ENCODE measurements at regions not wholly inside any gene's neighbourhood (a gene's known extent, or its start where the extent isn't known, plus 50 kb on each side); places are given as distances from the start of the nearest gene placed in this dataset.

GRCh38 chr2:234570476-234570875 lies 73.6 kb upstream of the ARL4C start:
- H3K4me3 Mint-ChIP-seq: no peak overlapping the region
- CTCF ChIA-PET: interaction anchor here (0.6 to 1.0 kb wide), 2 partner anchors 26 to 99 kb away, joined by 4 to 5 read pairs; no protein-coding TSS in a partner anchor
- POLR2A ChIA-PET: no interaction called here

DNA sequence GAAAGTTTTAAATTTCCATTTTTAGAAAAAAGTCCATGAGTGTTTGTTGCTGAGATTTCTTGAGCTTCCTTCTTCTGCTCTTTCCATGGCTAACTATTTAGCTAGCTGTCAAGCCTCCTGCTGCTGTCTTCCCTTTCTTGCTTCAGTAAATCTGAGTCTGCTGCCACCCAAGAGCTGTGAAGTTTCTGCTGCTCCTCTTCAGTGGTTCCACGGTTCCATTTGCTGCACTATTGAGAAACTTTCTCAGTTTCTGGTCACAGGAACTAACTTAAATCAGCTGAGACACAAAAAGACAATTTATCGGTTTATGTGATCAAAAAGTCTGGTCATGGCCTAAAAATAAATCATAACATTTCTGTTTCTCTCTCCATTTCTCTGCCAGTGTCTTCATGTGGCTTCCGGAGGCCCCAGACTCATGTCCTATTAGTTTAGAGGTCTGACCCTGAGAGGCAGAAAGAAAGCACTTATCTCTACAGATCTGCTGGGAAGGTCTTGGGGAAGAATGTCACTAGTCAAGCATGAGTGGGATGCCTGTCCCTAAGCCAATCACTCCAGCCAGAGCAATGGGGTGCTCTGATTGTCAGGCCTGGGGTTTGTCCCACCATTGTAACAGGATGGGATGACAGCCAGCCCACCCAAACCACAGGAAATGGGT lies 73.0 kb upstream of the ARL4C start:
- H3K27ac Mint-ChIP-seq: no peak overlapping the region
- TF ChIP-seq MYBL2 (CRISPR knock-in tag; IDR thresholded peaks at IDR 0.05) (no peak), ZNF416 (CRISPR knock-in tag; IDR thresholded peaks at IDR 0.05) (no peak), RORB (CRISPR knock-in tag; IDR thresholded peaks at IDR 0.05) (no peak), NR2C2 (CRISPR knock-in tag; IDR thresholded peaks at IDR 0.05) (no peak), ATF3 (CRISPR knock-in tag; conservative IDR thresholded peaks at IDR 0.05) (no peak), FOXJ3 (CRISPR knock-in tag; IDR thresholded peaks at IDR 0.05; ENCODE audit: borderline replicate concordance) (no peak), ATF6 (CRISPR knock-in tag; IDR thresholded peaks at IDR 0.05) (no peak), OVOL2 (CRISPR knock-in tag; IDR thresholded peaks at IDR 0.05; ENCODE audit: borderline replicate concordance) (no peak), JUN (CRISPR knock-in tag; IDR thresholded peaks at IDR 0.05) (no peak), IRF2 (CRISPR knock-in tag; IDR thresholded peaks at IDR 0.05; ENCODE audit: borderline replicate concordance, low read depth) (no peak), ZBTB21 (CRISPR knock-in tag; IDR thresholded peaks at IDR 0.05; ENCODE audit: borderline replicate concordance) (no peak), TP53 (CRISPR knock-in tag; IDR thresholded peaks at IDR 0.05) (no peak), GABPB1 (CRISPR knock-in tag; IDR thresholded peaks at IDR 0.05) (no peak), ZNF317 (CRISPR knock-in tag; IDR thresholded peaks at IDR 0.05; ENCODE audit: borderline replicate concordance, low read depth) (no peak), EMX1 (CRISPR knock-in tag; IDR thresholded peaks at IDR 0.05) (no peak), ERG (CRISPR knock-in tag; IDR thresholded peaks at IDR 0.05) (no peak), ZNF232 (CRISPR knock-in tag; IDR thresholded peaks at IDR 0.05) (no peak)
- DNase-seq (ENCODE audit: low spot score) (no peak), ATAC-seq (no peak)
- H3K27me3 Mint-ChIP-seq (ENCODE audit: low read depth): peaks cover 2% of the 10 kb centered on the region; the same call in 1 of the 2 replicates
- peaks cover 22% of the 10 kb centered on the region for H3K4me1 Mint-ChIP-seq
- H3K36me3 Mint-ChIP-seq: peaks cover 4% of the 10 kb centered on the region
- ChIA-PET CTCF (interaction anchor here (0.6 to 1.0 kb wide), 2 partner anchors 26 to 100 kb away, joined by 4 to 5 read pairs; no protein-coding TSS in a partner anchor), POLR2A (no interaction called here)
- no peak overlapping the region for H3K4me3 Mint-ChIP-seq
- peaks cover 9% of the 10 kb centered on the region for H3K9me3 Mint-ChIP-seq

More at GRCh38 chr2:234570476-234570875, 73.6 kb upstream of the ARL4C start:
- Mint-ChIP-seq H3K36me3 (peaks cover 4% of the 10 kb centered on the region), H3K27ac (no peak overlapping the region), H3K9me3 (peaks cover 9% of the 10 kb centered on the region), H3K4me1 (peaks cover 16% of the 10 kb centered on the region), H3K27me3 (ENCODE audit: low read depth) (peaks cover 2% of the 10 kb centered on the region; the same call in 1 of the 2 replicates)
- no peak for TF ChIP-seq PREB (CRISPR knock-in tag; IDR thresholded peaks at IDR 0.05; ENCODE audit: borderline replicate concordance)
- no peak for TF ChIP-seq ZNF281 (CRISPR knock-in tag; IDR thresholded peaks at IDR 0.05)
- TF ChIP-seq RELA (CRISPR knock-in tag; IDR thresholded peaks at IDR 0.05; ENCODE audit: borderline replicate concordance): no peak
- ATAC-seq (no peak), DNase-seq (ENCODE audit: low spot score) (no peak)

Data from WTC11 (cell line).